ENCODE measurements at regions not wholly inside any gene's neighbourhood (a gene's known extent, or its start where the extent isn't known, plus 50 kb on each side); places are given as distances from the start of the nearest gene placed in this dataset.

- H3K36me3 Mint-ChIP-seq (ENCODE audit: low read depth): no peaks in the 10 kb centered on the region
These were observed 1184.2 kb downstream of the FLRT2 start for GRCh38 chr14:86714153-86714552.

DNA sequence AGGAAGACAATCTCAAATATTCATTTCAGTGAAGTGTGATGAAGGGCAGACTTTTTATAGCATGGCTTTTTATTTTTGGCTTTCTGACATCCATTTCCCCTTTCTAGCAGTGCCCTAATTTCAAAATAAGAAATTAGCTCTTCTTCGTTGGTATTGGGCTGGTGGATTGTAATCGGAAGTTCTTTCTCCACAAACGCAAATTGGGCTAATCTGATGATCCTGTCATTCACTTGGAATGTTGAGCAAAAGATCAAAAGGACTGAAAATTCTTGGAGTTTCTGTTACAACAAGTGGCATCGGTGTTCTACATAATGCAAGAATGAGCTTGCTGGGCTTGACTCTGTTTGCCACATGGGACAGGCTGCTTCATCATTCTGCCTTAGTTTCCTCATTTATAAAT, 1182.8 kb downstream of the FLRT2 start:
- TF ChIP-seq, protein P1, sequence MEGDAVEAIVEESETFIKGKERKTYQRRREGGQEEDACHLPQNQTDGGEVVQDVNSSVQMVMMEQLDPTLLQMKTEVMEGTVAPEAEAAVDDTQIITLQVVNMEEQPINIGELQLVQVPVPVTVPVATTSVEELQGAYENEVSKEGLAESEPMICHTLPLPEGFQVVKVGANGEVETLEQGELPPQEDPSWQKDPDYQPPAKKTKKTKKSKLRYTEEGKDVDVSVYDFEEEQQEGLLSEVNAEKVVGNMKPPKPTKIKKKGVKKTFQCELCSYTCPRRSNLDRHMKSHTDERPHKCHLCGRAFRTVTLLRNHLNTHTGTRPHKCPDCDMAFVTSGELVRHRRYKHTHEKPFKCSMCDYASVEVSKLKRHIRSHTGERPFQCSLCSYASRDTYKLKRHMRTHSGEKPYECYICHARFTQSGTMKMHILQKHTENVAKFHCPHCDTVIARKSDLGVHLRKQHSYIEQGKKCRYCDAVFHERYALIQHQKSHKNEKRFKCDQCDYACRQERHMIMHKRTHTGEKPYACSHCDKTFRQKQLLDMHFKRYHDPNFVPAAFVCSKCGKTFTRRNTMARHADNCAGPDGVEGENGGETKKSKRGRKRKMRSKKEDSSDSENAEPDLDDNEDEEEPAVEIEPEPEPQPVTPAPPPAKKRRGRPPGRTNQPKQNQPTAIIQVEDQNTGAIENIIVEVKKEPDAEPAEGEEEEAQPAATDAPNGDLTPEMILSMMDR (IDR thresholded peaks at IDR 0.05): no peak
- H3K9me3 Mint-ChIP-seq: peaks cover 3% of the 10 kb centered on the region
- DNase-seq (no peak), ATAC-seq (ENCODE audit: poor library complexity) (no peak)
- intact Hi-C loops (cut with DNase I, micrococcal nuclease): no loop called here
- H3K36me3 ChIP-seq (ENCODE audit: insufficient read depth, low read length): no peaks in the 10 kb centered on the region
- ChIA-PET POLR2A (no interaction called here), CTCF (no interaction called here)
- H3K4me1 ChIP-seq (ENCODE audit: insufficient read depth, low read length): no peaks in the 10 kb centered on the region
- H3K27ac Mint-ChIP-seq: no peak overlapping the region
- no peaks in the 10 kb centered on the region for H3K27me3 Mint-ChIP-seq
- H3K36me3 Mint-ChIP-seq (ENCODE audit: low read depth): no peaks in the 10 kb centered on the region
- no peak overlapping the region for H3K4me3 ChIP-seq (ENCODE audit: low read length)
- no peaks in the 10 kb centered on the region for H3K4me1 Mint-ChIP-seq (ENCODE audit: low read depth)
- no peak overlapping the region for H3K27ac ChIP-seq (ENCODE audit: low read depth in 1 of 2, low read length in 2 of 2)
- H3K4me3 Mint-ChIP-seq: no peak overlapping the region
- no peaks in the 10 kb centered on the region for H3K27me3 ChIP-seq (ENCODE audit: control insufficient read depth in 1 of 2, insufficient read depth in 2 of 2, low read length in 2 of 2)
- H3K9me3 ChIP-seq (ENCODE audit: control insufficient read depth in 1 of 2, insufficient read depth in 1 of 2, low read length in 2 of 2): no peaks in the 10 kb centered on the region

More at GRCh38 chr14:86714153-86714552, 1184.2 kb downstream of the FLRT2 start:
- TF ChIP-seq, protein P1 (IDR thresholded peaks at IDR 0.05): no peak
- no peak overlapping the region for H3K27ac Mint-ChIP-seq
- Histone ChIP-seq H3K27ac (ENCODE audit: low read depth in 1 of 2, low read length in 2 of 2) (no peak overlapping the region), H3K9me3 (ENCODE audit: control insufficient read depth in 1 of 2, insufficient read depth in 1 of 2, low read length in 2 of 2) (no peaks in the 10 kb centered on the region), H3K36me3 (ENCODE audit: insufficient read depth, low read length) (no peaks in the 10 kb centered on the region), H3K4me3 (ENCODE audit: low read length) (no peak overlapping the region), H3K27me3 (ENCODE audit: control insufficient read depth in 1 of 2, insufficient read depth in 2 of 2, low read length in 2 of 2) (no peaks in the 10 kb centered on the region), H3K4me1 (ENCODE audit: insufficient read depth, low read length) (no peaks in the 10 kb centered on the region)
- ATAC-seq (ENCODE audit: poor library complexity) (no peak), DNase-seq (no peak)
- no peaks in the 10 kb centered on the region for H3K27me3 Mint-ChIP-seq
- H3K9me3 Mint-ChIP-seq: peaks cover 2% of the 10 kb centered on the region
- ChIA-PET CTCF (no interaction called here), POLR2A (interaction anchor here (0.6 kb wide), 1 partner anchor 46 kb away, joined by 3 read pairs; no protein-coding TSS in a partner anchor)
- intact Hi-C loops (cut with DNase I, micrococcal nuclease): no loop called here
- H3K4me3 Mint-ChIP-seq: no peak overlapping the region
- no peaks in the 10 kb centered on the region for H3K4me1 Mint-ChIP-seq (ENCODE audit: low read depth)

- TF ChIP-seq, protein P1 (IDR thresholded peaks at IDR 0.05): no peak
- H3K36me3 ChIP-seq (ENCODE audit: insufficient read depth, low read length): no peaks in the 10 kb centered on the region
- ChIA-PET POLR2A (no interaction called here), CTCF (no interaction called here)
- Mint-ChIP-seq H3K27me3 (no peaks in the 10 kb centered on the region), H3K27ac (no peak overlapping the region), H3K4me1 (ENCODE audit: low read depth) (no peaks in the 10 kb centered on the region), H3K9me3 (peaks cover 7% of the 10 kb centered on the region), H3K4me3 (no peak overlapping the region), H3K36me3 (ENCODE audit: low read depth) (no peaks in the 10 kb centered on the region)
- no peak overlapping the region for H3K4me3 ChIP-seq (ENCODE audit: low read length)
- no peaks in the 10 kb centered on the region for H3K27me3 ChIP-seq (ENCODE audit: control insufficient read depth in 1 of 2, insufficient read depth in 2 of 2, low read length in 2 of 2)
- intact Hi-C loops (cut with DNase I, micrococcal nuclease): no loop called here
- H3K9me3 ChIP-seq (ENCODE audit: control insufficient read depth in 1 of 2, insufficient read depth in 1 of 2, low read length in 2 of 2): no peaks in the 10 kb centered on the region
- ATAC-seq (ENCODE audit: poor library complexity) (no peak), DNase-seq (no peak)
- no peak overlapping the region for H3K27ac ChIP-seq (ENCODE audit: low read depth in 1 of 2, low read length in 2 of 2)
- no peaks in the 10 kb centered on the region for H3K4me1 ChIP-seq (ENCODE audit: insufficient read depth, low read length)
These were observed 1182.2 kb downstream of the FLRT2 start for GRCh38 chr14:86712176-86712575.
